ENCODE measurements at regions not wholly inside any gene's neighbourhood (a gene's known extent, or its start where the extent isn't known, plus 50 kb on each side); places are given as distances from the start of the nearest gene placed in this dataset.

- no peaks in the 10 kb centered on the region for H3K36me3 ChIP-seq
- no peak for ATAC-seq
- DNase-seq, result no peak
- TF ChIP-seq, protein P1, sequence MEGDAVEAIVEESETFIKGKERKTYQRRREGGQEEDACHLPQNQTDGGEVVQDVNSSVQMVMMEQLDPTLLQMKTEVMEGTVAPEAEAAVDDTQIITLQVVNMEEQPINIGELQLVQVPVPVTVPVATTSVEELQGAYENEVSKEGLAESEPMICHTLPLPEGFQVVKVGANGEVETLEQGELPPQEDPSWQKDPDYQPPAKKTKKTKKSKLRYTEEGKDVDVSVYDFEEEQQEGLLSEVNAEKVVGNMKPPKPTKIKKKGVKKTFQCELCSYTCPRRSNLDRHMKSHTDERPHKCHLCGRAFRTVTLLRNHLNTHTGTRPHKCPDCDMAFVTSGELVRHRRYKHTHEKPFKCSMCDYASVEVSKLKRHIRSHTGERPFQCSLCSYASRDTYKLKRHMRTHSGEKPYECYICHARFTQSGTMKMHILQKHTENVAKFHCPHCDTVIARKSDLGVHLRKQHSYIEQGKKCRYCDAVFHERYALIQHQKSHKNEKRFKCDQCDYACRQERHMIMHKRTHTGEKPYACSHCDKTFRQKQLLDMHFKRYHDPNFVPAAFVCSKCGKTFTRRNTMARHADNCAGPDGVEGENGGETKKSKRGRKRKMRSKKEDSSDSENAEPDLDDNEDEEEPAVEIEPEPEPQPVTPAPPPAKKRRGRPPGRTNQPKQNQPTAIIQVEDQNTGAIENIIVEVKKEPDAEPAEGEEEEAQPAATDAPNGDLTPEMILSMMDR (IDR thresholded peaks at IDR 0.05), result no peak
- H3K4me3 ChIP-seq, result no peak overlapping the region
- H3K4me1 ChIP-seq, result no peaks in the 10 kb centered on the region
- H3K27ac ChIP-seq, result no peak overlapping the region
- WGBS, 2 donors, result 75 to 82% methylated on average over 3 of the region's 3 CpGs
- FAIRE-seq, result no peak
- H3K27me3 ChIP-seq, result no peaks in the 10 kb centered on the region
- H3K9me3 ChIP-seq, result no peaks in the 10 kb centered on the region
- intact Hi-C loops (cut with DNase I), result no loop called here
These were observed 250.5 kb upstream of the PWP1 start for GRCh38 chr12:107435072-107435471.

DNA sequence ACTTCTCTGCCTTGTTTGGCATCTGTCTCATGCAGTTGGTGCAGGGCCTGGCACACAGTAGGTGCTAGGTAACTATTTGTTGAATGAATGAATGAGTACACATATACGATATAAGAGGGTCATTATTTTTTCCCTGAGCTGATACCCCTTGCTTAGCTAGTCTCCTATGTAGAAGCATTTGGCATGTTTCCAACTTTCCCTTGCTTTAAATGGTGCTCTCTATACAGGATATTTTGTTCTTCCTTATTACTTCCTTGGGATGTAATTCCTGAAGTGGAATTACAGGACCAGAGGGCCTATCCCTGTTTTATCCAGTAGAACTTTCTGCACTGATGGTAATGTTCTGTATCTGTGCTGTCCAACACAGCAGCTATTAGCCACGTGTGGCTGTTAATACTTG, 250.1 kb upstream of the PWP1 start:
- FAIRE-seq (no peak), ATAC-seq (no peak), DNase-seq (no peak)
- no peaks in the 10 kb centered on the region for H3K27me3 ChIP-seq
- H3K4me1 ChIP-seq, result no peaks in the 10 kb centered on the region
- H3K9me3 ChIP-seq, result no peaks in the 10 kb centered on the region
- 63 to 64% methylated on average over 2 of the region's 2 CpGs for WGBS, 2 donors
- no peaks in the 10 kb centered on the region for H3K36me3 ChIP-seq
- H3K4me3 ChIP-seq, result no peak overlapping the region
- H3K27ac ChIP-seq, result no peak overlapping the region
- intact Hi-C loops (cut with DNase I), result no loop called here
- TF ChIP-seq, protein P1 (IDR thresholded peaks at IDR 0.05), result no peak

DNA sequence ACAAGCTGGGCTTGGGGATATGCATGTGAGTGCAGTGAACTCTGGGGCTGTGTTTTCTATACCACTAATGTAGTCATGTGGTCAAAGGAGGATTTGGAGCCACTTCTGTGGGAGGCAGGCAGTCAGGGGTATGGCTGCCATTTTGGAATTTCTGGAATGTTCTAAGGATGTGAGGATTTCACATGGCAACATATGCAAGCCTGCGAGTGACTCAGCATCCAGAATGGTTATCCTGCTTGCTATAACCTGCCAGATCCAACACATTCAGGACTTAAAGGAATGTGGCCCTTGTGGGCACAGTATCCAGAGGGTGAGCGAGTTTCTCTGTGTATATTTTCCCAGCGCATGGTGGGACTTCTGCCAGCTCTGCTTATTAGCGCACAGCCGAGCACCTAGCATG, 249.2 kb upstream of the PWP1 start:
- ATAC-seq (no peak), FAIRE-seq (no peak), DNase-seq (no peak)
- Histone ChIP-seq H3K27me3 (no peaks in the 10 kb centered on the region), H3K36me3 (no peaks in the 10 kb centered on the region), H3K4me1 (no peaks in the 10 kb centered on the region), H3K27ac (no peak overlapping the region), H3K9me3 (no peaks in the 10 kb centered on the region), H3K4me3 (no peak overlapping the region)
- intact Hi-C loops (cut with DNase I), result no loop called here
- TF ChIP-seq, protein P1 (IDR thresholded peaks at IDR 0.05), result no peak
- WGBS, 2 donors, result 77 to 89% methylated on average over 5 of the region's 5 CpGs

DNA sequence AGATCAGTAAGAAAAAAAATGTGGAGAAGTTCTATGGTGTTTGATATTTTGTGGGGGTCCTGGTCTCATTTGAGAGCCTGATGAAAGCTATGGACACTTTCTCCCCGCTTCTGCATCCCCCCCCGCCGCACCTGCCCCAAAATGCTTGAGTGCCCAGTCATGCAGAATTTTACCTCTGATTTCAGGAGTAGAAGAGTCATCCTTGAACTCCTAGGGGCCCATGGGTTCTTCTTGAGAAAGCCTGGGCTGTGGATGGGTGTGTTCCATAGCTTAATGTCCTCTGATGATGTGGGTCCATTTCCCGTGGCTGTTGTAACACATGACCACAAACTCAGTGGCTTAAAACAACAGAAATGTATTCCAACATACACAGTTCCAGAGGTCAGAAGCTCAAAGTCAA, 248.8 kb upstream of the PWP1 start:
- Histone ChIP-seq H3K4me1 (no peaks in the 10 kb centered on the region), H3K27me3 (no peaks in the 10 kb centered on the region), H3K9me3 (no peaks in the 10 kb centered on the region), H3K36me3 (no peaks in the 10 kb centered on the region), H3K4me3 (no peak overlapping the region), H3K27ac (no peak overlapping the region)
- FAIRE-seq, result no peak
- intact Hi-C loops (cut with DNase I), result no loop called here
- WGBS, 2 donors, result 87% methylated on average over 4 of the region's 4 CpGs
- DNase-seq, result no peak
- TF ChIP-seq, protein P1 (IDR thresholded peaks at IDR 0.05), result no peak
- ATAC-seq, result no peak

DNA sequence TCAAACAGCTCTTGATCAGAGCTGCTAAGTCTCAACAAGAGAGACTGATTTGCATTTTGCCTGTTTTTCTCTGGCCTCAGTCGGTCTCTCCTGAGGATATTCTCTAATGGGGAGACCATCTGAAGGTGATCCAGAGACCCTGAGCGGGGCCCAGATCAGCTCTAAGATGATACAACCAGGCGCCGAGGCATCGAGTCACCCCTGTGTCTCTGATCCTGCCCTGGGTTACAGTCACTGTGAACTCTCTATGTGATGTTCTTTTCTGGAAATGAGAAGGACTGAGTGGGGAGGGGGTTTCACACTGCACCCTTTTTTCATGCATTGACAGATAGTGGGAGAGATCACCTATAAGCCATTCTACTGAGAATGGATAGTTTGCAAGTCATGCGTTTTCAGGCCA, 247.6 kb upstream of the PWP1 start:
- no peaks in the 10 kb centered on the region for H3K27me3 ChIP-seq
- no peaks in the 10 kb centered on the region for H3K36me3 ChIP-seq
- intact Hi-C loops (cut with DNase I), result no loop called here
- WGBS, 2 donors, result 70 to 79% methylated on average over 6 of the region's 6 CpGs
- no peak overlapping the region for H3K4me3 ChIP-seq
- no peak overlapping the region for H3K27ac ChIP-seq
- TF ChIP-seq, protein P1 (IDR thresholded peaks at IDR 0.05), result no peak
- no peak for ATAC-seq
- no peaks in the 10 kb centered on the region for H3K9me3 ChIP-seq
- DNase-seq, result no peak
- FAIRE-seq, result no peak
- no peaks in the 10 kb centered on the region for H3K4me1 ChIP-seq
